ENCODE measurements at regions not wholly inside any gene's neighbourhood (a gene's known extent, or its start where the extent isn't known, plus 50 kb on each side); places are given as distances from the start of the nearest gene placed in this dataset.
"Not testable (repeated sequence)": the region's sequence is repeated elsewhere in the genome, so short reads cannot be mapped to it uniquely, and the experiment has no call there.

- TF ChIP-seq, protein P1, sequence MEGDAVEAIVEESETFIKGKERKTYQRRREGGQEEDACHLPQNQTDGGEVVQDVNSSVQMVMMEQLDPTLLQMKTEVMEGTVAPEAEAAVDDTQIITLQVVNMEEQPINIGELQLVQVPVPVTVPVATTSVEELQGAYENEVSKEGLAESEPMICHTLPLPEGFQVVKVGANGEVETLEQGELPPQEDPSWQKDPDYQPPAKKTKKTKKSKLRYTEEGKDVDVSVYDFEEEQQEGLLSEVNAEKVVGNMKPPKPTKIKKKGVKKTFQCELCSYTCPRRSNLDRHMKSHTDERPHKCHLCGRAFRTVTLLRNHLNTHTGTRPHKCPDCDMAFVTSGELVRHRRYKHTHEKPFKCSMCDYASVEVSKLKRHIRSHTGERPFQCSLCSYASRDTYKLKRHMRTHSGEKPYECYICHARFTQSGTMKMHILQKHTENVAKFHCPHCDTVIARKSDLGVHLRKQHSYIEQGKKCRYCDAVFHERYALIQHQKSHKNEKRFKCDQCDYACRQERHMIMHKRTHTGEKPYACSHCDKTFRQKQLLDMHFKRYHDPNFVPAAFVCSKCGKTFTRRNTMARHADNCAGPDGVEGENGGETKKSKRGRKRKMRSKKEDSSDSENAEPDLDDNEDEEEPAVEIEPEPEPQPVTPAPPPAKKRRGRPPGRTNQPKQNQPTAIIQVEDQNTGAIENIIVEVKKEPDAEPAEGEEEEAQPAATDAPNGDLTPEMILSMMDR (IDR thresholded peaks at IDR 0.05), result no peak
- DNase-seq (no peak), ATAC-seq (no peak)
Observed at GRCh38 chr12:11987901-11988300, 82.8 kb upstream of the BCL2L14 start.

DNA sequence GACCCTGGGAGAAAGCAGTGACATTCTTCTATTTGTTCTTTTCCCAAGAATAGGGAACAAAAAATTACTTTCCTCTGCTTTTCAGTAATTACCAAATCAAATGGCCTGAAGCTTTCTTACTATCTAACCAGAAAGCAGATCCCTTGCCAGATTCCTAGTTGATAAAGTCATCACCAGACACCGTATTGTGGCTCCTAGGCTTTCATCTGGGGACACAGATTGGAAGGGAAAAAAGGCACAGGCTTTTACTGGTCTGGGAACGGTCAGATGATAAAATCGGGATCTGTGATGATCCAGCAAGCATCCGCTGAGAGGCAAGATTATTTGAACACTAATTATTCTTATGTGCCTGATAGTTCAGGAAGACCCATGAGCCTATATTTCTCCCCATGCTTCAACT is 79.1 kb upstream of the BCL2L14 start:
- no peaks in the 10 kb centered on the region for H3K36me3 ChIP-seq
- ATAC-seq (no peak), DNase-seq (no peak)
- peaks cover 2% of the 10 kb centered on the region for H3K9me3 ChIP-seq
- H3K27me3 ChIP-seq (ENCODE audit: low read depth), result no peaks in the 10 kb centered on the region
- no peak overlapping the region for H3K4me3 ChIP-seq
- H3K27ac ChIP-seq, result no peak overlapping the region
- no peaks in the 10 kb centered on the region for H3K4me1 ChIP-seq
- TF ChIP-seq, protein P1 (IDR thresholded peaks at IDR 0.05), result no peak
- intact Hi-C loops (cut with DNase I), result no loop called here

More at GRCh38 chr12:11987901-11988300, 82.8 kb upstream of the BCL2L14 start:
- intact Hi-C loops (cut with DNase I), result no loop called here
- H3K27ac ChIP-seq, result no peak overlapping the region
- no peaks in the 10 kb centered on the region for H3K4me1 ChIP-seq
- H3K27me3 ChIP-seq (ENCODE audit: low read depth), result no peaks in the 10 kb centered on the region
- H3K36me3 ChIP-seq, result no peaks in the 10 kb centered on the region
- no peak overlapping the region for H3K4me3 ChIP-seq
- peaks cover 5% of the 10 kb centered on the region for H3K9me3 ChIP-seq

GRCh38 chr12:11992515-11992914 is 78.2 kb upstream of the BCL2L14 start:
- no peaks in the 10 kb centered on the region for H3K27me3 ChIP-seq (ENCODE audit: low read depth)
- TF ChIP-seq, protein P1 (IDR thresholded peaks at IDR 0.05), result no peak
- H3K9me3 ChIP-seq, result no peaks in the 10 kb centered on the region
- intact Hi-C loops (cut with DNase I), result no loop called here
- no peak for DNase-seq
- H3K27ac ChIP-seq, result no peak overlapping the region
- no peaks in the 10 kb centered on the region for H3K36me3 ChIP-seq
- H3K4me1 ChIP-seq, result no peaks in the 10 kb centered on the region
- H3K4me3 ChIP-seq, result no peak overlapping the region
- no peak for ATAC-seq

DNA sequence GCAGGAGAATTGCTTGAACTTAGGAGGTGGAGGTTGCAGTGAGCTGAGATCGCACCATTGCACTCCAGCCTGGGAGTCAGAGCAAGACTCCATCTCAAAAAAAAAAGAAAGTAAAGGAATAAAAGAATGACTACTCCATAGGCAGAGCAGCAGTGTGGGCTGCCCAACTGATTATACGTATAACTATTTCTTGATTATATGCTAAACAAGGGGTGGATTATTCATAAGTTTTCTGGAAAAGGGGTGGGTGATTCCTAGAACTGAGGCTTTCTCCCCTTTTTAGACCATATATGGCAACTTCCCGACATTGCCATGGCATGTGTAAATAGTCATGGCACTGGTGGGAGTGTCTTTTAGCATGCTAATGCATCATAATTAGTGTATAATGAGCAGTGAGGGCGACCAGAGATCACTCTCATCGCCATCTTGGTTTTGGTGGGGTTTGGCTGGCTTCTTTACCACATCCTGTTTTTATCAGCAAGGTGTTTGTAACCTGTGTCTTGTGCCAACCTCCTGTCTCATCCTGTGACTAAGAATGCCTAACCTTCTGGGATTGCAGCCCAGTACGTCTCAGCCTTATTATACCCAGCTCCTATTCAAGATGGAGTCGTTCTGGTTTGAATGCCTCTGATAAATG is 72.3 kb upstream of the BCL2L14 start:
- H3K4me3 ChIP-seq; H3K27me3 ChIP-seq (ENCODE audit: low read depth); H3K27ac ChIP-seq; H3K36me3 ChIP-seq; DNase-seq; H3K4me1 ChIP-seq; H3K9me3 ChIP-seq; ATAC-seq; intact Hi-C loops (cut with DNase I): not testable (repeated sequence)

DNA sequence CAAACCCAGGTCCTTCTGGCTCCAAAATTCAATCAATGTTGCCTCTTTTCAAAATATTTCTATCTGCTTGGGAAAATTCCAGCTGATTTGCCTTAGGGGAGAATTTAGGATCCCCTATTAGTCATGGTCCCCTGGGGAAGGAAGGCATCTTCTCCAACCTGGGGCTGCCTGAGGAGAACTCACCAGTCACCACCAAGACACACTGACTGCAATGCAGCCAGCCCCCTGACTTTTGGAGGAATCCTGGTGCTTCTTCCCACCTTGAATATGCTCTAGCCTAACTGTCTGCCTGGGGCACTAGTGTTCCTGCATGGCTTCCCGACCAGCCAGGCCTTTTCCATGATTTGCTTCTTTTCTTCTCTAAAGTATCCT is 71.8 kb upstream of the BCL2L14 start:
- intact Hi-C loops (cut with DNase I), result no loop called here
- Histone ChIP-seq H3K9me3 (no peaks in the 10 kb centered on the region), H3K4me1 (no peaks in the 10 kb centered on the region), H3K27me3 (ENCODE audit: low read depth) (no peaks in the 10 kb centered on the region), H3K4me3 (no peak overlapping the region), H3K27ac (no peak overlapping the region), H3K36me3 (no peaks in the 10 kb centered on the region)
- ATAC-seq (no peak), DNase-seq (no peak)
- TF ChIP-seq, protein P1 (IDR thresholded peaks at IDR 0.05), result no peak

- H3K4me3 ChIP-seq, result no peak overlapping the region
- H3K27me3 ChIP-seq (ENCODE audit: low read depth), result no peaks in the 10 kb centered on the region
- no peaks in the 10 kb centered on the region for H3K36me3 ChIP-seq
- H3K9me3 ChIP-seq, result no peaks in the 10 kb centered on the region
- no peak overlapping the region for H3K27ac ChIP-seq
- ATAC-seq, result no peak
- H3K4me1 ChIP-seq, result no peaks in the 10 kb centered on the region
- intact Hi-C loops (cut with DNase I), result no loop called here
- no peak for DNase-seq
- TF ChIP-seq, protein P1 (IDR thresholded peaks at IDR 0.05), result no peak
Observed at GRCh38 chr12:12003609-12004008, 67.1 kb upstream of the BCL2L14 start.
